Mesodermal cell (in vitro differentiated cells): ENCODE measurements at regions not wholly inside any gene's neighbourhood (a gene's known extent, or its start where the extent isn't known, plus 50 kb on each side); places are given as distances from the start of the nearest gene placed in this dataset.
A peak's percentile ranks its signal among the peaks of the same experiment; 100 is the strongest.

Experiments used
- H3K27ac ChIP-seq: 2 replicates; pipeline ENCODE4 v1.7.0; 2013; ENCODE audit warnings: mild to moderate bottlenecking, low read depth, low read length, moderate library complexity; ENCODE audit not compliant: severe bottlenecking
- H3K36me3 ChIP-seq: 2 replicates; pipeline ENCODE4 v1.7.1; 2013; ENCODE audit warnings: mild to moderate bottlenecking, low read length, moderate library complexity; ENCODE audit not compliant: control insufficient read depth, insufficient read depth
- H3K4me1 ChIP-seq: one replicate; pipeline ENCODE4 v1.7.1; 2013; ENCODE audit warnings: mild to moderate bottlenecking, low read length; ENCODE audit not compliant: insufficient read depth, control insufficient read depth, poor library complexity, severe bottlenecking
- H3K4me3 ChIP-seq: 2 replicates; pipeline ENCODE4 v1.7.0; 2013; ENCODE audit warnings: low read length, control low read depth, mild to moderate bottlenecking; ENCODE audit not compliant: insufficient read depth, poor library complexity, severe bottlenecking; ENCODE audit errors: extremely low read depth
- H3K9me3 ChIP-seq: 2 replicates; pipeline ENCODE4 v1.7.1; 2013; ENCODE audit warnings: mild to moderate bottlenecking, low read length, moderate library complexity; ENCODE audit not compliant: control insufficient read depth
- WGBS, 2 experiments: methylation state at CpG; one replicate each; pipeline ENCODE4 v1.1.5; 2013; ENCODE audit warnings: missing lambda C conversion rate in 2 of 2; ENCODE audit not compliant: insufficient coverage in 2 of 2; 5-methylcytosine and 5-hydroxymethylcytosine counted together

- peak overlapping the region; percentile 33 for H3K27ac ChIP-seq
- no peaks in the 10 kb centered on the region for H3K9me3 ChIP-seq
- no peaks in the 10 kb centered on the region for H3K36me3 ChIP-seq
- 67 to 80% methylated on average over 1 to 4 of the region's 4 CpGs for WGBS, 2 experiments
- no peak overlapping the region for H3K4me3 ChIP-seq
- no peaks in the 10 kb centered on the region for H3K4me1 ChIP-seq
These were observed 101.2 kb downstream of the NFKBIZ start for GRCh38 chr3:101950510-101950909.

GRCh38 chr3:101950985-101951733 is 101.8 kb downstream of the NFKBIZ start:
- Histone ChIP-seq H3K36me3 (no peaks in the 10 kb centered on the region), H3K27ac (peak overlapping the region; percentile 33), H3K4me1 (no peaks in the 10 kb centered on the region), H3K9me3 (no peaks in the 10 kb centered on the region), H3K4me3 (no peak overlapping the region)
- no CpG with 5 or more reads among the region's 1 CpG for WGBS, 2 experiments

GRCh38 chr3:101954361-101954760 is 105.0 kb downstream of the NFKBIZ start:
- no peaks in the 10 kb centered on the region for H3K9me3 ChIP-seq
- H3K4me3 ChIP-seq, result no peak overlapping the region
- no peaks in the 10 kb centered on the region for H3K36me3 ChIP-seq
- no peaks in the 10 kb centered on the region for H3K4me1 ChIP-seq
- WGBS, 2 experiments, result 100% methylated on average over 1 to 4 of the region's 6 CpGs
- no peak overlapping the region for H3K27ac ChIP-seq

GRCh38 chr3:101954936-101955335 is 105.6 kb downstream of the NFKBIZ start:
- H3K36me3 ChIP-seq, result no peaks in the 10 kb centered on the region

GRCh38 chr3:101962055-101962454 is 112.7 kb downstream of the NFKBIZ start:
- no CpG with 5 or more reads among the region's 1 CpG for WGBS, 2 experiments
- no peak overlapping the region for H3K27ac ChIP-seq
- H3K4me3 ChIP-seq, result no peak overlapping the region
- no peaks in the 10 kb centered on the region for H3K9me3 ChIP-seq
- H3K4me1 ChIP-seq, result no peaks in the 10 kb centered on the region
- no peaks in the 10 kb centered on the region for H3K36me3 ChIP-seq

More at GRCh38 chr3:101954936-101955335, 105.6 kb downstream of the NFKBIZ start:
- H3K9me3 ChIP-seq, result no peaks in the 10 kb centered on the region
- no peak overlapping the region for H3K4me3 ChIP-seq
- no peaks in the 10 kb centered on the region for H3K4me1 ChIP-seq
- WGBS, 2 experiments, result no CpG with 5 or more reads among the region's 3 CpGs
- H3K27ac ChIP-seq, result no peak overlapping the region

GRCh38 chr3:101963902-101964362 is 114.6 kb downstream of the NFKBIZ start:
- no peak overlapping the region for H3K27ac ChIP-seq
- WGBS, 2 experiments, result 73 to 94% methylated on average over 3 of the region's 3 CpGs

GRCh38 chr3:101964861-101965260 is 115.5 kb downstream of the NFKBIZ start:
- Histone ChIP-seq H3K36me3 (no peaks in the 10 kb centered on the region), H3K9me3 (no peaks in the 10 kb centered on the region), H3K4me3 (no peak overlapping the region), H3K4me1 (no peaks in the 10 kb centered on the region), H3K27ac (no peak overlapping the region)
- WGBS, 2 experiments, result 57 to 77% methylated on average over 1 to 2 of the region's 4 CpGs

More at GRCh38 chr3:101963902-101964362, 114.6 kb downstream of the NFKBIZ start:
- no peak overlapping the region for H3K4me3 ChIP-seq
- H3K4me1 ChIP-seq, result no peaks in the 10 kb centered on the region
- no peaks in the 10 kb centered on the region for H3K9me3 ChIP-seq
- no peaks in the 10 kb centered on the region for H3K36me3 ChIP-seq

GRCh38 chr3:101966226-101966625 is 116.9 kb downstream of the NFKBIZ start:
- H3K4me3 ChIP-seq, result no peak overlapping the region
- H3K36me3 ChIP-seq, result no peaks in the 10 kb centered on the region
- no CpG with 5 or more reads among the region's 1 CpG for WGBS, 2 experiments
- no peaks in the 10 kb centered on the region for H3K9me3 ChIP-seq
- H3K27ac ChIP-seq, result no peak overlapping the region
- H3K4me1 ChIP-seq, result no peaks in the 10 kb centered on the region

- WGBS, 2 experiments, result 86 to 100% methylated on average over 2 of the region's 4 CpGs
These were observed 120.9 kb downstream of the NFKBIZ start for GRCh38 chr3:101970212-101970611.

GRCh38 chr3:101970905-101971304 is 121.6 kb downstream of the NFKBIZ start:
- Histone ChIP-seq H3K36me3 (no peaks in the 10 kb centered on the region), H3K4me3 (no peak overlapping the region), H3K4me1 (no peaks in the 10 kb centered on the region), H3K27ac (no peak overlapping the region), H3K9me3 (no peaks in the 10 kb centered on the region)
- 86 to 87% methylated on average over 6 of the region's 6 CpGs for WGBS, 2 experiments

More at GRCh38 chr3:101970212-101970611, 120.9 kb downstream of the NFKBIZ start:
- Histone ChIP-seq H3K4me1 (no peaks in the 10 kb centered on the region), H3K4me3 (no peak overlapping the region), H3K27ac (no peak overlapping the region), H3K36me3 (no peaks in the 10 kb centered on the region), H3K9me3 (no peaks in the 10 kb centered on the region)

GRCh38 chr3:101972430-101973162 is 123.3 kb downstream of the NFKBIZ start:
- Histone ChIP-seq H3K4me3 (no peak overlapping the region), H3K27ac (no peak overlapping the region), H3K4me1 (no peaks in the 10 kb centered on the region), H3K36me3 (no peaks in the 10 kb centered on the region), H3K9me3 (no peaks in the 10 kb centered on the region)
- 80 to 88% methylated on average over 1 of the region's 2 CpGs for WGBS, 2 experiments
